NCI-H2107 treated with DMSO at 0.1 percent for 48 hours (cell line): ENCODE measurements at regions not wholly inside any gene's neighbourhood (a gene's known extent, or its start where the extent isn't known, plus 50 kb on each side); places are given as distances from the start of the nearest gene placed in this dataset.

Source experiments
- DNase-seq: peaks from one replicate; lab custom pipeline; 2025; ENCODE audit not compliant: unreplicated experiment; lab: John Stamatoyannopoulos, UW

- no peak for DNase-seq
Measured at GRCh38 chr4:56286763-56287162, 100.5 kb downstream of the AASDH start.

DNA sequence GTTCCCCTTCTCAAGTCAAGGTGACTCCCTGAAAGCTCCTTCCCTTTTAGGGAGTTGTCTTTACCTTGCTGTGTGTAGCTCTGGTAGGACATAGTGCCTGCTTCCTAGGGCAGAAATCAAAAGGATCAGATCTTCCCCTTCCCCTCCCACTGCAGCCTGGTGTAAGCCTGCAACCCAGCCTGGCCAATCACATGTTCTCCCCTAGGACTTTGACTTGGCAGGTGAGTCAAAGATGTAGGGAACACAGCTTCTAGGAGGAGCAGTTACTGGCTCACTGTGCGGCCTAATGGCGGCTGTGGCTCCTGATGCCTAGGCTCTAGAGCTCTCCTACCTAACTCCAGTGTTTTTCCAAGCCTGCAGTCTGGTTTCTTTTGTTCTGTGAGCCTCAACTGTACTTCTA, 103.9 kb downstream of the AASDH start:
- no peak for DNase-seq

DNA sequence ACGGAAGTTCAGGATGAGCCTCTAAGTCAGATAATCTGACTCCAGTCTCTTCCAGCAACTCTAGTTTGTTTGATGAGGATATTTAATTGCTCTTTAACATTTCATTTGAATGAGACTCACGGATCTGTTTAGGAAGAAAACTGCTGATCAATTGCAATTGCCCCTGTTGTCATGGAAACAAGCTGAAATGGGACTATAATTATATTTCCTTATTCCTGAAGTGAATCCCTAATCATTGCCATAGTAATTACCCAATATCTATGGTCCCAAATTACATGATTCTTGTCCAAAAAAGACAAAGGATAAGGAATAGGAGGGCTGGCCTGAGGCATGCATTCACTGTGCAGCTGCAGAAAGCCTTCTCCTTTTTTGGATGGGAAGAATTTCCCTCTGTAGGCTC, 105.3 kb downstream of the AASDH start:
- DNase-seq: no peak

- no peak for DNase-seq
Measured at GRCh38 chr4:56276547-56276946, 110.7 kb downstream of the AASDH start.

GRCh38 chr4:56273391-56273790, 113.9 kb downstream of the AASDH start:
- no peak for DNase-seq

- no peak for DNase-seq
Measured at GRCh38 chr4:56272927-56273326, 114.4 kb downstream of the AASDH start.

GRCh38 chr4:56272003-56272402, 115.3 kb downstream of the AASDH start:
- DNase-seq: no peak

DNA sequence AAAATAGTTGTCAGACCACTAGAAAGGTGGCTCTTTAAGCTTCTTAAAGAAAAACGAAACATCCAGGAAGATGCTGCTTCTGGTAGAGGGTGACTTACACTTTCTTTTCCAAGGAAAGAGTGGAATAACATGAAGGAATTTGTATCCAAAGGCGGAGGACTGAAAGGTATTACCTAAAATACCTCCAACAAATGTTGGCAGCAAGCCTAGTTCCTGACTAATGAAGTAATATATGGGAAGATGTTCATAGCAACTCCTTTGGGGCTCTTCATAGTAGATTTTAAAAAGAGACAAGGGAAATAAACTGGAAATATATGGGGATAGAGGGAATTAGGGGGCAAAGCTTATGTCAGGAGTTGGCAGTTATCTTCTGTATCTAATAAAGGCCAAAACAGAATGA, 116.2 kb downstream of the AASDH start:
- DNase-seq: no peak

GRCh38 chr4:56267558-56267957, 119.7 kb downstream of the AASDH start:
- no peak for DNase-seq

DNA sequence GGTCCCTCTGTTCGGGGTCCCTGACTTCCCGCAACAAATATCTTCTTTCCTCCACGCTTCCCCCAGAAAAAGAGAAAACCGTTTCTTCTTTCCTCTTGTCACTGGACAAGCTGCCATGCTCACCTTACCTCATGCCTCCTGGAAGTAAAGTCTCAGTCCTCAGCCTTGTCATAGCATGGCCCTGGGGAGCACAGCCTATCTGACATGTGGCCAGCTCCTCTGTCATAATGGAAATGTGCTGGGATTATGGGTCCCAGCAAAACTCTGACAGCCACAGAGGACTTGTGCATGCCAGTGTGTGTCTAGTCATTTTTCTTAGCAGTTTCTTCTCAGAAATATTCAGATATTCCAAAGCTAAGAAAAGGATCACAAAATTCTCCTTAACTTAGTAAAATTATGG, 122.4 kb downstream of the AASDH start:
- no peak for DNase-seq

DNA sequence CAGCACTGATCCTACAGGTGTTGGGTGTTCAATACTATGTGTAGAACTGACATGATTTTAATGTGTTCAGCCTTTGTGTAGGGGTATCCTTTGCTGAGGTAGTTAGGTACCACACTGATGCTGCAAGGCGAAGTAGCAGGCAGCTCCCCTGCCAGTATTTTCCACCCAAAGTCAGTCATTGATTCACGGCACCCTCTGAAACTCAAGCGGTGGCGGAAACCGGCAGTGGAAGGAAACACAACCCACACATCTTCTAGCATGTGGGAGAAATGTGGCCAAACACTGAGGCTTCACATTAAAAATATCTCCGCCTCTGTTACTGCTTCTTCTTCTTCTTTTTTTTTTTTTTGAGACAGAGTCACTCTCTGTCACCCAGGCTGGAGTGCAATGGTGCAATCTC, 126.3 kb downstream of the AASDH start:
- no peak for DNase-seq

DNA sequence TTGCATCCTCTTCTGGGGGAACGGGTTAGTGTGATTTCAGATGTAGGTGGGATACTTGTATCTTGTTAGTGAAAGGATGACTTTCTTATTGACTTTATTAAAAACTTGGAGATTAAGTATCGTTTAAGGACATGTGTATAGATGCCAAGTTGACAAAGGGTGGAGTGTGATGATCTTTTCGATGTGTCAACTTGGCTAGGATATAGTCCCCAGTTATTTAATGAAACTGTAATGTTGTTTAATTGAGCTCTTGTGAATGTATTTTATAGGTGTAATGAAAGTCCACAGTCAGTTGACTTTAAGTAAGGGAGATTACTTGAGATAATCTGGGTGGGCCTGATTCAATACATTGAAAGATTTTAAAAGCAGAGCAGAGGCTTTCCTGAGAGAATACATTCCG, 127.0 kb downstream of the AASDH start:
- no peak for DNase-seq

DNA sequence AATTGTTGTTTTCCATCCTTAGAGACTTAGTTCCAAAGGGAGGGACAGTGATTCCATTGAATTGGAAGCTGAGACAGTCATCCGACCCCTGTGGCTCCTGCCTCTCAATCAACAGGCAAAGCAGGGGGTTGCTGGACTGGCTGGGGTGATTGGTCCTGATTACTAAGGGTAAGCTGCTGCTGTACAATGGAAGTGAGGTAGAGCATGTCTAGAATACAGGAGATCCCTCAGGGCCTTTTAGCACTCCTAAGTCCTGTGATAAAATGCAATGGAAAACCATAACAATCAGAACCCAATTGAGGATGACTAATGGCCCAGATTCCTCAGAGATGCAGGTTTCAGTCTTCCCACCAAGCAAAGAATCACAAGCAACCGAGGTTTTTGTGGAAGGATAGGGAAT, 127.6 kb downstream of the AASDH start:
- no peak for DNase-seq

GRCh38 chr4:56255820-56256219, 131.5 kb downstream of the AASDH start:
- no peak for DNase-seq

DNA sequence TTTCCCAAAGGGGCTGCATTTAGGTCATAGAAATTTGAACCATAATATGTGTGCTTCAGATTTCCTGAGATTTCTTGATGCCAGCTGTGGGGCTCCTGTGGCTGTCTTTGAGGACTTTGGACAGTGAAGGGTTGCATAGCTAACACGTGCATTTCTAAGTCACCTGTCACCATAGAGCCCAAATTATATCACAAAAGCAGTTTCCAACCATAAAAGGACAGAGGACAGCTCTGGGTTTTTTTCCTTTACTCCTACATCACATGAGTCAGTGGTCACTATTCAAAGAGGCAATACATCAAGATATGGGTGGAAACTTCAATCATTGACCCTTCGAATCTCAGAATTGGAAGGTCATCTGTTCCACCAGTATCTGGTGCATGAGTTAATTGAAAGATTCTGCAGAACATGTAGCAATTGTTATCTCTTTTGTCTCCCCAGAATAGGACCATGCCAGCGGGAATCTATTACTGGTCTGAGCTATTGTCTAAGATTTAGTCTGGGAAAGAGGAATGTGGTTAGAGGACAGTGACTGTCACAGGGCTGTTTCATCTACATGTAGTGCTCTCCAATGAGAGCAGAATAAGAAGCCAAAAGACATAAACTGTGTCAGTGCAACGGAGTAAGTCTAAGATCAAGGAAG, 133.5 kb downstream of the AASDH start:
- no peak for DNase-seq

DNA sequence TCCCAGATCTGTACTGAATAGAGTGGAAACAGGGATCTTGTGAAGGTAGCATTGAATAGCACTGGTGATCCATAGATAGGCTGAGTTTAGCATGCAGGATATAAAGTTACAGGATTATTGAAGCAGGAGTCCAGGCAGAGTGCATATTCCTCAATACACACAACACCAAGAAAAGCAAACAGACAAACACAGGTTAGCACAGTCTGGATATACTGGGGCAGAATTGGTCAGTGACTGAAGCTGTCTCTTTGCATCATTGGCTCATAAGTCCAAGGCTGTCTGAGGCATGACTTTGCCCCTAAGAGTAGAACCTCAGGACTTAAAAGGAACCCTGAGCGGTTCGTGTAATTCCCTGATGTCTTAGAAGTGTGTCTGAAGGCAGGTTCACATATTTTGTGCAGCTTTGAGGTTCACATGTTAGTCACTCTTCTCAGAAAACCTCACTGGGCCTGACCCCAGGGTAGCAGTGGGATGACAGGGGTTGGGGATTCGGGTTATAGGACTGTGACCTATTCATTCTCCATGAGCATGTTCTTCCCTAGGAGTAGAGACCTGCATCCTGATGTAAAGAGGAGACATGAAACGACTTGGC, 134.6 kb downstream of the AASDH start:
- no peak for DNase-seq

- DNase-seq: no peak
Measured at GRCh38 chr4:56251556-56251955, 135.7 kb downstream of the AASDH start.

DNA sequence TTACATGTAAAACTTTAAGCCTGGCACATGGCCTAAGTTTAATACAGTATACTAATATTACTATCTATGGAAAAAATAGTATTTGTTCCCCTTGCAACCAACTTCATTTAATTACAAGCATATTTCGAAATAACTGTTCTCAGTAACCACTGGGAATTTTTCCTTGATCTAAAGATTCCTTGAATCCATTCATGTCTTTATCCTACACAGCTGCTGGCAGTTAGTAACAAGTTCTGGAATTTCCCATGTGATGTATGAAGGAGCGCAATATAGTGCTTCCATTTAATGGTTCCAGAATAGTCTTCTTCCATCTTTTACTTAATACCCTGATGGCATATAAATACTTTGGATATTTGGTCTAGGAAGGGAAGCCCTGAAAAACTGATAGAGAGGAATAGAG, 136.5 kb downstream of the AASDH start:
- no peak for DNase-seq

DNA sequence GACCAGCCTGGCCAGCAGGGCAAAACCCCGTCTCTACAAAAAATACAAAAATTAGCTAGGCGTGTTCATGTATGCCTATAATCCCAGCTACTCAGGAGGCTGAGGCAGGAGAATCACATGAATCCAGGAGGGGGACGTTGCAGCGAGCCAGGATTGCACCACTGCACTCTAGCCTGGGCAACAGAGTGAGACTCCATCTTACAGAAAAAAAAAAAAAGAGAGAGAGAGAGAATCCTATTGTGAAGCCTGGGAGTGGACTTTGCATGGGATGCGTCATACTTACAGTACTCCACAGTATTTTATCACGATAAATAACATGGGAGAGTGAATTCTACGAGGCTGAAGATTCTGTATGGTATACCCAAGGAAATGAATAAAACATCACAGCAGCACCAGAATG, 139.6 kb downstream of the AASDH start:
- DNase-seq: no peak

- DNase-seq: no peak
Measured at GRCh38 chr4:56246233-56246610, 141.1 kb downstream of the AASDH start.

- no peak for DNase-seq
Measured at GRCh38 chr4:56245547-56246232, 141.6 kb downstream of the AASDH start.

DNA sequence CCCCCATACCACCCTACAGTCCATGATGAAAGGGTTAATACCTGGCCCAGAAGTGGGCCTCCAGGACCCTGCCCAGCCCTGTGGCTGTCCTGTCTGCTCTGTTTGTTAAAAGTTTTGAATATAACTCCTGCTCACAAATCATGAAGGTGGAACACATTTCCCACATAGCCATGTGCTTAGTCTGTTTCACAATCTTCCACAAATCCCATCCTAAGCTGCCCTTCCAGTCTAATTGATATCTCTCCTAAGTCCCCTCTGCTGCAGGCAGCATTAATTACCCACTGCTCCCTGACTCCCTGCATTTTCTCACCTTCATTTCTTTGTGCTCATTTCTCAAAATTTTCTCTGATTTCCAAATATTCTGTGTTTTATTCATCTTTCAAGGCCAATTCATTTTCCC, 142.6 kb downstream of the AASDH start:
- no peak for DNase-seq

GRCh38 chr4:56243107-56243506, 144.2 kb downstream of the AASDH start:
- DNase-seq: no peak
